ENCODE measurements at regions not wholly inside any gene's neighbourhood (a gene's known extent, or its start where the extent isn't known, plus 50 kb on each side); places are given as distances from the start of the nearest gene placed in this dataset.

DNA sequence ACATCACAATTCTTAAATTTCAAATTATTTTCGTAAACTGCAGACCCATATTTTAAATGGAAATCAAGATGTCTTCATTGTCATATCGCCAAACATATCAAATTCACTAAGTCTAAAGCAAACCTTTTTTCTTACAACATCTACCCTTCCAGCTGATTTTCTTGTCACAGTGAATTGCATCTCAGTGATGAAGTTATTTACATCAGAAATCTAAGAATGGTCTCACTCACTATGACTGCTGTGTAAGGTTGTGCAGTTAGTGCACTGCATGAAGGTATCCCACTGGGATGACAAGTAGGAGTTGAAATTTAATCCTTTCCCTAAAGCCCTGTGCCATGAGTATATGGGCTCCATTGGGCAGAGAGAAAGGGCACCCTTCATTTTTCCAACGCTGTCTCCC, 399.4 kb upstream of the ITGA1 start:
- no peak overlapping the region for H3K4me3 ChIP-seq
- no peaks in the 10 kb centered on the region for H3K4me1 ChIP-seq
- no peaks in the 10 kb centered on the region for H3K36me3 ChIP-seq
- intact Hi-C loops (cut with DNase I) = no loop called here
- H3K9me3 ChIP-seq = no peaks in the 10 kb centered on the region
- H3K9ac ChIP-seq (ENCODE audit: low read depth in 2 of 2, low read length in 2 of 2) = no peak overlapping the region
- TF ChIP-seq, protein P1, sequence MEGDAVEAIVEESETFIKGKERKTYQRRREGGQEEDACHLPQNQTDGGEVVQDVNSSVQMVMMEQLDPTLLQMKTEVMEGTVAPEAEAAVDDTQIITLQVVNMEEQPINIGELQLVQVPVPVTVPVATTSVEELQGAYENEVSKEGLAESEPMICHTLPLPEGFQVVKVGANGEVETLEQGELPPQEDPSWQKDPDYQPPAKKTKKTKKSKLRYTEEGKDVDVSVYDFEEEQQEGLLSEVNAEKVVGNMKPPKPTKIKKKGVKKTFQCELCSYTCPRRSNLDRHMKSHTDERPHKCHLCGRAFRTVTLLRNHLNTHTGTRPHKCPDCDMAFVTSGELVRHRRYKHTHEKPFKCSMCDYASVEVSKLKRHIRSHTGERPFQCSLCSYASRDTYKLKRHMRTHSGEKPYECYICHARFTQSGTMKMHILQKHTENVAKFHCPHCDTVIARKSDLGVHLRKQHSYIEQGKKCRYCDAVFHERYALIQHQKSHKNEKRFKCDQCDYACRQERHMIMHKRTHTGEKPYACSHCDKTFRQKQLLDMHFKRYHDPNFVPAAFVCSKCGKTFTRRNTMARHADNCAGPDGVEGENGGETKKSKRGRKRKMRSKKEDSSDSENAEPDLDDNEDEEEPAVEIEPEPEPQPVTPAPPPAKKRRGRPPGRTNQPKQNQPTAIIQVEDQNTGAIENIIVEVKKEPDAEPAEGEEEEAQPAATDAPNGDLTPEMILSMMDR (IDR thresholded peaks at IDR 0.05) = no peak
- no peak overlapping the region for H3K27ac ChIP-seq
- no peak for DNase-seq
- no peaks in the 10 kb centered on the region for H3K27me3 ChIP-seq

DNA sequence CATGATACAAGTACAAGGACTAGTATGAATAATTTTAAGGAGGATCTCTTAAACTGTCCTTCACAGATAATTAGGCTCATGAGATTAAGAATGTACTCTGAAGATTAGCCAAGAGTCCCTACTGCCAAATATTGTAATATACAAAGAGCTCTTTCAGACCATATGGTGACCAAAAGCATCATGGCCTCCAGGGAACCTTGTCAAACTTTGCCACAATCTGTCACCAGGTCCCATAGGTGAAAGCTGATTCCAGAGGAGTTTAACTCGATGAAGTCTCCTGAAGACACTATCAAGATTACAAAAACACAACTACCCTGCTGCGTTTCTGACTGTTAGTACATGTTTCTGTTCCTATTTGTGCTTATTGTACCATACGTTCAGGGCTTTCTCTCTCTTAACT, 395.4 kb upstream of the ITGA1 start:
- Histone ChIP-seq H3K4me3 (no peak overlapping the region), H3K9me3 (no peaks in the 10 kb centered on the region), H3K4me1 (no peaks in the 10 kb centered on the region), H3K9ac (ENCODE audit: low read depth in 2 of 2, low read length in 2 of 2) (no peak overlapping the region), H3K27ac (no peak overlapping the region), H3K36me3 (no peaks in the 10 kb centered on the region), H3K27me3 (no peaks in the 10 kb centered on the region)
- TF ChIP-seq, protein P1 (IDR thresholded peaks at IDR 0.05) = no peak
- intact Hi-C loops (cut with DNase I) = no loop called here
- DNase-seq = no peak

DNA sequence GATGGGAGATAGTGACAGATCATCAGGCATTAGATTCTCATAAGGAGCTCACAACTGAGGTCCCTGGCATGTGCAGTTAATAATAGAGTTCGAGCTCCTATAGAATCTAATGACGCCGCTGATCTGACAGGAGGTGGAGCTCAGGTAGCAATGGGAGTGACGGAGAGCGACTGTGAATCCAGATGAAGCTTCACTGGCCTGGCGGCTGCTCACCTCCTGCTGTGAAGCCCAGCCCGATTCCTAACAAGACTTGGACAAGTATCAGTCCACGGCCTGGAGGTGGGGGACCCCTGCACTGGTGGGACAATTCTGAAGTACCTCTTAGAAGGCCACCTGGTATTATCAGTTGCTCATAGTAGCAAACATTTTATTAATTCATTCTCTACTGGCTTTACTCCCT, 377.9 kb upstream of the ITGA1 start:
- Histone ChIP-seq H3K9ac (ENCODE audit: low read depth in 2 of 2, low read length in 2 of 2) (no peak overlapping the region), H3K4me3 (no peak overlapping the region), H3K4me1 (no peaks in the 10 kb centered on the region), H3K36me3 (no peaks in the 10 kb centered on the region), H3K27ac (no peak overlapping the region), H3K27me3 (no peaks in the 10 kb centered on the region), H3K9me3 (no peaks in the 10 kb centered on the region)
- TF ChIP-seq, protein P1 (IDR thresholded peaks at IDR 0.05) = no peak
- intact Hi-C loops (cut with DNase I) = no loop called here
- DNase-seq = no peak

DNA sequence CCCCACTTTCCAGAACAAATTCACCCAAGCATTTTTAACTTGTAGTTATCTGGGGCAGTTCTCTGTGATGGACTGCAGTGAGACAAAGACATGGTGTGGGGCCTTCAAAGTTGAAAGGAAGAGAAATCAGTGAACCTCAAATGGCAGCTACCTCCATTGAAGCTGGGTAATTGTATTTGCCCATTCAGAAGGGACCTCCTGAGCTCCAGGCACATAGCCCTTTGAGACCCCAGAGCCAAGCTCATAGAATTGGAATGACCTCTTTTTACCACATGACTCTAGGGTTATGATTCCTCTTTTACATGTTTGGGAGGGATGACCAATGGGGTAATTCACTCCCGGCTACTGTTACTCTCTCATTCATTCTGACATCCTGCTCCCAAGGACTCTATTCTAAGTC, 368.4 kb upstream of the ITGA1 start:
- Histone ChIP-seq H3K27me3 (no peaks in the 10 kb centered on the region), H3K4me1 (no peaks in the 10 kb centered on the region), H3K9ac (ENCODE audit: low read depth in 2 of 2, low read length in 2 of 2) (no peak overlapping the region), H3K36me3 (no peaks in the 10 kb centered on the region), H3K4me3 (no peak overlapping the region), H3K27ac (no peak overlapping the region), H3K9me3 (no peaks in the 10 kb centered on the region)
- TF ChIP-seq, protein P1 (IDR thresholded peaks at IDR 0.05) = no peak
- intact Hi-C loops (cut with DNase I) = no loop called here
- DNase-seq = no peak

DNA sequence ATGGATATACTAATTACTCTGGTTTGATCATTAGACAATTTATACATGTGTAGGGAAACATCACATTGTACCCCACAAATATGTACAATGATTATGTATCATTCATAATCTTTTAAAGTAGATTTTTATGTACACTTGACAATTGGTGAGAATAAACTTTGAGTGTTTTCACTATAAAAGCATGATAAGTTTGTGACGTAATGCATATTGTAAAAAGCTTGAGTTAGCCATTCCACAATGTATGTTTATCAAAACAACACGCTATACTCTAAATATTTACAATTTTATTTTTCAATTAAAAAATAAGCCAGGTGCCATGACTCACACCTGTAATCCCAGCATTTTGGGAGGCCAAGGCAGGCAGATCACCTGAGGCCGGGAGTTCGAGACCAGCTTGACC, 360.1 kb upstream of the ITGA1 start:
- no peaks in the 10 kb centered on the region for H3K4me1 ChIP-seq
- intact Hi-C loops (cut with DNase I) = no loop called here
- no peaks in the 10 kb centered on the region for H3K36me3 ChIP-seq
- H3K4me3 ChIP-seq = no peak overlapping the region
- TF ChIP-seq, protein P1 (IDR thresholded peaks at IDR 0.05) = no peak
- no peak for DNase-seq
- no peaks in the 10 kb centered on the region for H3K27me3 ChIP-seq
- no peak overlapping the region for H3K9ac ChIP-seq (ENCODE audit: low read depth in 2 of 2, low read length in 2 of 2)
- H3K9me3 ChIP-seq = no peaks in the 10 kb centered on the region
- H3K27ac ChIP-seq = no peak overlapping the region

DNA sequence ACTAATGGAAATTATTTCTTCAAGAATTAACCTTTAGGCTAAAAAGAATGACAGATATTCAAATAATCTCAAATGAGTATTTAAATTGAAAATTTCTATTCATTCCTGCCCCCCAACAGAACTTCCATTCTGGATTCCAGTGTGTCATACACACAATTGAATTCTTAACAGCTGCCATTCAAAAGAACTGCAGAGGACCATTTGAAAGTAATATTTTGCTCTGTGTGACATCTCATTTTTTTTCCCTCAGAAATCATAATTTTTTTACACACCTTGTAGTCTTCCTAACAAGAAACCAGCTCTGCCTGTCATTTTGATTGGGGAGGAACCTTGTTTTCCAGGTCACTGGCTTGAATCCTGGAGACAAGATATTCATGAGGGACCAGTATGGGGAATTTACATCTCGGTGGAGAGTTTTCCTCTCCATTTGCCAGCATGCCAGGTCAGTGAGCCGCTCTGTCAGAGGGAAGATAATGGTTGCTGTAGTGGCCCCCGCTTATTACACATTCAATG, 358.7 kb upstream of the ITGA1 start:
- Histone ChIP-seq H3K9ac (ENCODE audit: low read depth in 2 of 2, low read length in 2 of 2) (no peak overlapping the region), H3K4me3 (no peak overlapping the region), H3K9me3 (no peaks in the 10 kb centered on the region), H3K27me3 (no peaks in the 10 kb centered on the region), H3K27ac (no peak overlapping the region), H3K36me3 (no peaks in the 10 kb centered on the region), H3K4me1 (no peaks in the 10 kb centered on the region)
- DNase-seq = no peak
- intact Hi-C loops (cut with DNase I) = no loop called here
- TF ChIP-seq, protein P1 (IDR thresholded peaks at IDR 0.05) = no peak

Measured in colonic mucosa (tissue), 4 donors.